Astrocyte of the hippocampus (primary cell): ENCODE measurements at regions not wholly inside any gene's neighbourhood (a gene's known extent, or its start where the extent isn't known, plus 50 kb on each side); places are given as distances from the start of the nearest gene placed in this dataset.

ENCODE experiments used
- DNase-seq: peaks from one replicate; pipeline ENCODE4 v3.0.0; 2011; ENCODE audit warnings: low read depth, low spot score

- DNase-seq: no peak
Observed at GRCh38 chr5:170451747-170452365, 52.0 kb upstream of the KCNIP1 start.

GRCh38 chr5:170450061-170450669 lies 53.7 kb upstream of the KCNIP1 start:
- peak; percentile 23 for DNase-seq

- no peak for DNase-seq
Observed at GRCh38 chr5:170449232-170449631, 54.6 kb upstream of the KCNIP1 start.

GRCh38 chr5:170448221-170448620 lies 55.6 kb upstream of the KCNIP1 start:
- DNase-seq: no peak

GRCh38 chr5:170446365-170446764 lies 57.2 kb upstream of the KCNMB1 start:
- DNase-seq: no peak

GRCh38 chr5:170445936-170446335 lies 56.8 kb upstream of the KCNMB1 start:
- DNase-seq: no peak

- no peak for DNase-seq
Observed at GRCh38 chr5:170444969-170445505, 55.9 kb upstream of the KCNMB1 start.

- no peak for DNase-seq
Observed at GRCh38 chr5:170444181-170444580, 55.0 kb upstream of the KCNMB1 start.

GRCh38 chr5:170443624-170444023 lies 54.5 kb upstream of the KCNMB1 start:
- DNase-seq: no peak

- DNase-seq: no peak
Observed at GRCh38 chr5:170442921-170443320, 53.8 kb upstream of the KCNMB1 start.

- DNase-seq: no peak
Observed at GRCh38 chr5:170442391-170442790, 53.2 kb upstream of the KCNMB1 start.

GRCh38 chr5:170441393-170441784 lies 52.2 kb upstream of the KCNMB1 start:
- DNase-seq: no peak

GRCh38 chr5:170440771-170441392 lies 51.7 kb upstream of the KCNMB1 start:
- DNase-seq: no peak

- DNase-seq: no peak
Observed at GRCh38 chr5:170439944-170440269, 50.7 kb upstream of the KCNMB1 start.

GRCh38 chr5:170439223-170439943 lies 50.2 kb upstream of the KCNMB1 start:
- DNase-seq: peak; percentile 11
